GM23248 (cell line): ENCODE measurements at regions not wholly inside any gene's neighbourhood (a gene's known extent, or its start where the extent isn't known, plus 50 kb on each side); places are given as distances from the start of the nearest gene placed in this dataset.

Experiments
- DNase-seq: peaks from one replicate; pipeline ENCODE4 v3.0.0-alpha.2; 2015
- H2AFZ ChIP-seq: fragments of 200-600 bp; sonication (generic); 2 replicates; pipeline ENCODE4 v1.6.1; 2016; ENCODE audit warnings: antibody characterized with exemption
- H3F3A ChIP-seq: fragments of 200-600 bp; sonication (generic); 2 replicates; pipeline ENCODE4 v1.6.1; 2016; ENCODE audit warnings: mild to moderate bottlenecking, antibody characterized with exemption, mixed run types; ENCODE audit not compliant: insufficient read depth
- H3K27ac ChIP-seq: fragments of 200-600 bp; sonication (generic); 2 replicates; pipeline ENCODE4 v1.5.1; 2016; ENCODE audit warnings: mild to moderate bottlenecking
- H3K27me3 ChIP-seq: fragments of 200-600 bp; sonication (generic); replicated peaks from 2 replicates; pipeline ENCODE4 v1.6.1; 2016; ENCODE audit warnings: mild to moderate bottlenecking; ENCODE audit not compliant: insufficient read depth
- H3K36me3 ChIP-seq: fragments of 200-600 bp; sonication (generic); 2 replicates; pipeline ENCODE4 v1.6.1; 2016; ENCODE audit warnings: low read depth, mild to moderate bottlenecking
- H3K4me1 ChIP-seq: fragments of 200-600 bp; sonication (generic); 2 replicates; pipeline ENCODE4 v1.6.1; 2016; ENCODE audit warnings: mild to moderate bottlenecking; ENCODE audit not compliant: insufficient read depth
- H3K4me2 ChIP-seq: fragments of 200-600 bp; sonication (generic); one replicate; pipeline ENCODE4 v1.6.1; 2016; ENCODE audit warnings: mild to moderate bottlenecking; ENCODE audit not compliant: unreplicated experiment
- H3K4me3 ChIP-seq: fragments of 200-600 bp; sonication (generic); 2 replicates; pipeline ENCODE4 v1.5.1; 2016; ENCODE audit warnings: mild to moderate bottlenecking
- H3K79me2 ChIP-seq: fragments of 200-600 bp; sonication (generic); 2 replicates; pipeline ENCODE4 v1.6.1; 2016; ENCODE audit warnings: mild to moderate bottlenecking; ENCODE audit not compliant: insufficient read depth
- H3K9ac ChIP-seq: fragments of 200-600 bp; sonication (generic); 2 replicates; pipeline ENCODE4 v1.6.1; 2016; ENCODE audit warnings: mild to moderate bottlenecking
- H3K9me2 ChIP-seq: fragments of 200-600 bp; sonication (generic); 2 replicates; pipeline ENCODE4 v1.6.1; 2016; ENCODE audit warnings: mixed run types, mild to moderate bottlenecking, moderate library complexity; ENCODE audit not compliant: insufficient read depth
- H3K9me3 ChIP-seq: fragments of 200-600 bp; sonication (generic); one replicate; pipeline ENCODE4 v1.6.1; 2017; ENCODE audit warnings: low read depth
- H4K20me1 ChIP-seq: fragments of 200-600 bp; sonication (generic); 2 replicates; pipeline ENCODE4 v1.6.0; 2016; ENCODE audit not compliant: insufficient read depth
- EZH2 ChIP-seq: fragments of 200-600 bp; sonication (generic); IDR thresholded peaks from 2 replicates; pipeline ENCODE4 v1.6.1; 2018; ENCODE audit warnings: antibody characterized with exemption, mild to moderate bottlenecking; ENCODE audit not compliant: insufficient read depth, poor library complexity, severe bottlenecking
- EZH2phosphoT487 ChIP-seq: fragments of 200-600 bp; sonication (generic); IDR thresholded peaks from 2 replicates; pipeline ENCODE4 v1.6.1; 2018; ENCODE audit warnings: antibody characterized with exemption, moderate library complexity, mild to moderate bottlenecking, low read depth; ENCODE audit not compliant: insufficient read depth
- WGBS, 2 experiments: methylation state at CpG; one replicate each; pipeline ENCODE4 v1.1.6; 2015 to 2017; ENCODE audit warnings: low lambda C conversion rate in 2 of 2, low coverage in 1 of 2; ENCODE audit errors: missing lambda C conversion rate in 2 of 2; 5-methylcytosine and 5-hydroxymethylcytosine counted together
- in situ Hi-C: fragments of 300-500 bp; cut with MboI; formaldehyde crosslinking; loops from 2 replicates; pipeline ENCODE4 v1.15.0; 2020

DNA sequence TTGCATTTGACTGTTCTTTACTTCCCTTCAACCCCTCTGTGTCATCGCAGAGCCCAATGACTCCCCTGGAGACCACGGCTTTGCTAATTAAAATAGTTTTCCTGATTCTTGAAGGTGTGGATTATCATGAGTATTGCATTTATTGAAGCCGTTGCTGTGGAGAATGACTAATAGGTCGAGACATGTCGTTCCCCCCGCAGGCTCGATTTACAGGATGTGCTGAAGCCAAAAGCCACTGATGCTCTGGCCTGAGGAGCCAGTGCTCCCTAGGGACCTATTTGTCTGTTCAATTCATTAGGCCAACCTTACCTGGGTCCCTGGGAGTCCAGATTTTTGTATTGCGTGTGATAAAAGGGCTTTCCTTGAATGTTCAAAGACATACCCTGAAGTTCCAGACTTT, 102.3 kb downstream of the NPTX2 start:
- no peaks in the 10 kb centered on the region for H3K9me3 ChIP-seq
- no peaks in the 10 kb centered on the region for H3K79me2 ChIP-seq
- no peaks in the 10 kb centered on the region for H3K9me2 ChIP-seq
- no peaks in the 10 kb centered on the region for H3K4me1 ChIP-seq
- no peak overlapping the region for H2AFZ ChIP-seq
- 30 to 34% methylated on average over 8 of the region's 8 CpGs for WGBS, 2 experiments
- in situ Hi-C loops, result no loop called here
- H3K36me3 ChIP-seq, result no peaks in the 10 kb centered on the region
- H4K20me1 ChIP-seq, result no peaks in the 10 kb centered on the region
- H3K4me3 ChIP-seq, result no peak overlapping the region
- no peak overlapping the region for H3K27ac ChIP-seq
- TF ChIP-seq EZH2, result no peak
- no peak for TF ChIP-seq EZH2phosphoT487
- no peak overlapping the region for H3K9ac ChIP-seq
- DNase-seq, result no peak
- H3F3A ChIP-seq, result no peaks in the 10 kb centered on the region
- H3K27me3 ChIP-seq, result no peaks in the 10 kb centered on the region; the same call in 1 of the 2 replicates
- H3K4me2 ChIP-seq, result no peak overlapping the region

- Histone ChIP-seq H3K4me3 (no peak overlapping the region), H4K20me1 (no peaks in the 10 kb centered on the region), H3K79me2 (no peaks in the 10 kb centered on the region), H3K4me1 (no peaks in the 10 kb centered on the region), H3K36me3 (no peaks in the 10 kb centered on the region), H3K9me3 (no peaks in the 10 kb centered on the region), H3K9ac (no peak overlapping the region), H3K27me3 (no peaks in the 10 kb centered on the region; the same call in 1 of the 2 replicates), H3K4me2 (no peak overlapping the region), H3K27ac (no peak overlapping the region), H3F3A (no peaks in the 10 kb centered on the region), H2AFZ (no peak overlapping the region), H3K9me2 (no peaks in the 10 kb centered on the region)
- 21 to 25% methylated on average over 4 of the region's 4 CpGs for WGBS, 2 experiments
- no peak for DNase-seq
- TF ChIP-seq EZH2 (no peak), EZH2phosphoT487 (no peak)
- in situ Hi-C loops, result no loop called here
Measured at GRCh38 chr7:98722402-98722801, 105.3 kb downstream of the NPTX2 start.

- H3F3A ChIP-seq, result no peaks in the 10 kb centered on the region
- 18 to 25% methylated on average over 6 of the region's 6 CpGs for WGBS, 2 experiments
- TF ChIP-seq EZH2phosphoT487, result no peak
- no peak for TF ChIP-seq EZH2
- H3K27me3 ChIP-seq, result no peaks in the 10 kb centered on the region; the same call in 1 of the 2 replicates
- in situ Hi-C loops, result no loop called here
- no peaks in the 10 kb centered on the region for H3K9me2 ChIP-seq
- no peak overlapping the region for H3K4me3 ChIP-seq
- H4K20me1 ChIP-seq, result no peaks in the 10 kb centered on the region
- H3K4me1 ChIP-seq, result no peaks in the 10 kb centered on the region
- H2AFZ ChIP-seq, result no peak overlapping the region
- H3K4me2 ChIP-seq, result no peak overlapping the region
- H3K9me3 ChIP-seq, result no peaks in the 10 kb centered on the region
- peak; percentile 39 for DNase-seq
- H3K36me3 ChIP-seq, result no peaks in the 10 kb centered on the region
- H3K27ac ChIP-seq, result no peak overlapping the region
- no peaks in the 10 kb centered on the region for H3K79me2 ChIP-seq
- H3K9ac ChIP-seq, result no peak overlapping the region
Measured at GRCh38 chr7:98724591-98724990, 107.5 kb downstream of the NPTX2 start.

- Histone ChIP-seq H3K9me3 (no peaks in the 10 kb centered on the region), H3K36me3 (no peaks in the 10 kb centered on the region), H3K27me3 (no peaks in the 10 kb centered on the region; the same call in 1 of the 2 replicates), H3K4me3 (no peak overlapping the region), H3K27ac (no peak overlapping the region), H3K4me2 (no peak overlapping the region), H4K20me1 (no peaks in the 10 kb centered on the region), H3K4me1 (no peaks in the 10 kb centered on the region), H3F3A (no peaks in the 10 kb centered on the region), H3K79me2 (no peaks in the 10 kb centered on the region), H3K9me2 (no peaks in the 10 kb centered on the region), H3K9ac (no peak overlapping the region), H2AFZ (no peak overlapping the region)
- WGBS, 2 experiments, result 10 to 14% methylated on average over 6 to 7 of the region's 7 CpGs
- no peak for DNase-seq
- TF ChIP-seq EZH2, result no peak
- TF ChIP-seq EZH2phosphoT487, result no peak
- in situ Hi-C loops, result loop anchor here (25.0 kb wide), 1 partner anchor 440 kb away; the partner anchor contains the start of gene BRI3
Measured at GRCh38 chr7:98727146-98727709, 110.1 kb downstream of the NPTX2 start.
